ENCODE measurements at regions not wholly inside any gene's neighbourhood (a gene's known extent, or its start where the extent isn't known, plus 50 kb on each side); places are given as distances from the start of the nearest gene placed in this dataset.

GRCh38 chr6:18784794-18785193, 397.6 kb downstream of the RNF144B start:
- Histone ChIP-seq H3K4me1 (ENCODE audit: control insufficient read depth, extremely low read depth, insufficient read depth, low read length) (no peaks in the 10 kb centered on the region), H3K9me1 (replicated peaks; ENCODE audit: control insufficient read depth, extremely low read depth, insufficient read depth, low read length) (no peaks in the 10 kb centered on the region), H3K4me3 (replicated peaks in 1 of 3; ENCODE audit: insufficient read depth in 1 of 3, low read depth in 1 of 3, low read length in 3 of 3) (no peak overlapping the region), H3K79me2 (ENCODE audit: control insufficient read depth, insufficient read depth, low read length) (no peaks in the 10 kb centered on the region), H3K27ac (ENCODE audit: insufficient read depth, low read depth, low read length) (no peak overlapping the region), H4K20me1 (replicated peaks; ENCODE audit: control insufficient read depth, extremely low read depth, insufficient read depth, low read length) (no peaks in the 10 kb centered on the region), H3K27me3 (ENCODE audit: control insufficient read depth in 2 of 2, insufficient read depth in 2 of 2, low read length in 2 of 2) (no peaks in the 10 kb centered on the region), H3K9me3 (replicated peaks; ENCODE audit: control insufficient read depth, insufficient read depth, low read length) (peaks cover 3% of the 10 kb centered on the region), H3K36me3 (ENCODE audit: control insufficient read depth in 2 of 2, extremely low read depth in 1 of 2, insufficient read depth in 2 of 2, low read length in 2 of 2) (no peaks in the 10 kb centered on the region), H2AFZ (ENCODE audit: low read depth, low read length) (no peak overlapping the region), H3K9ac (replicated peaks; ENCODE audit: extremely low read depth, insufficient read depth, low read length) (no peak overlapping the region), H3K4me2 (ENCODE audit: insufficient read depth, low read length) (no peak overlapping the region)
- TF ChIP-seq GATA2 (IDR thresholded peaks at IDR 0.05; ENCODE audit: insufficient read depth, insufficient read length, low read depth, low read length), result no peak
- TF ChIP-seq CTCF (IDR thresholded peaks at IDR 0.05; ENCODE audit: extremely low read depth in 1 of 2, insufficient read depth in 1 of 2, low read depth in 1 of 2, low read length in 2 of 2), result no peak
- CTCF ChIA-PET, result no interaction called here
- intact Hi-C loops (cut with micrococcal nuclease), result no loop called here
- no TSS peak for BruUV-seq (replicated peaks)
- POLR2A ChIA-PET, result no interaction called here
- FAIRE-seq (no peak), DNase-seq (ENCODE audit: low read depth, low spot score) (no peak)
- dilution Hi-C loops (cut with MboI; ENCODE audit: extremely low pct_ligation_motif_present, low sequenced_read_pairs), result no loop called here

GRCh38 chr6:18785810-18786490, 398.8 kb downstream of the RNF144B start:
- intact Hi-C loops (cut with micrococcal nuclease) (no loop called here), dilution Hi-C loops (cut with MboI; ENCODE audit: extremely low pct_ligation_motif_present, low sequenced_read_pairs) (no loop called here)
- DNase-seq (ENCODE audit: low read depth, low spot score), result no peak
- Histone ChIP-seq H3K9me3 (replicated peaks; ENCODE audit: control insufficient read depth, insufficient read depth, low read length) (peaks cover 3% of the 10 kb centered on the region), H3K27ac (ENCODE audit: insufficient read depth, low read depth, low read length) (no peak overlapping the region), H4K20me1 (replicated peaks; ENCODE audit: control insufficient read depth, extremely low read depth, insufficient read depth, low read length) (no peaks in the 10 kb centered on the region), H3K4me1 (ENCODE audit: control insufficient read depth, extremely low read depth, insufficient read depth, low read length) (no peaks in the 10 kb centered on the region), H3K9me1 (replicated peaks; ENCODE audit: control insufficient read depth, extremely low read depth, insufficient read depth, low read length) (no peaks in the 10 kb centered on the region), H3K36me3 (ENCODE audit: control insufficient read depth in 2 of 2, extremely low read depth in 1 of 2, insufficient read depth in 2 of 2, low read length in 2 of 2) (no peaks in the 10 kb centered on the region), H3K79me2 (ENCODE audit: control insufficient read depth, insufficient read depth, low read length) (no peaks in the 10 kb centered on the region), H3K4me3 (replicated peaks in 1 of 3; ENCODE audit: insufficient read depth in 1 of 3, low read depth in 1 of 3, low read length in 3 of 3) (no peak overlapping the region), H3K9ac (replicated peaks; ENCODE audit: extremely low read depth, insufficient read depth, low read length) (no peak overlapping the region), H3K27me3 (ENCODE audit: control insufficient read depth in 2 of 2, insufficient read depth in 2 of 2, low read length in 2 of 2) (no peaks in the 10 kb centered on the region), H3K4me2 (ENCODE audit: insufficient read depth, low read length) (no peak overlapping the region), H2AFZ (ENCODE audit: low read depth, low read length) (no peak overlapping the region)
- CTCF ChIA-PET, result no interaction called here
- no peak for FAIRE-seq
- no peak for TF ChIP-seq GATA2 (IDR thresholded peaks at IDR 0.05; ENCODE audit: insufficient read depth, insufficient read length, low read depth, low read length)
- no peak for TF ChIP-seq POLR2A (IDR thresholded peaks at IDR 0.05; ENCODE audit: low read depth, low read length)
- TF ChIP-seq CTCF (IDR thresholded peaks at IDR 0.05; ENCODE audit: extremely low read depth in 1 of 2, insufficient read depth in 1 of 2, low read depth in 1 of 2, low read length in 2 of 2), result no peak
- TF ChIP-seq JUN (IDR thresholded peaks at IDR 0.05; ENCODE audit: borderline replicate concordance, insufficient read depth, insufficient read length, low read depth), result no peak
- no peak for TF ChIP-seq MAX (IDR thresholded peaks at IDR 0.05; ENCODE audit: insufficient read depth, insufficient read length)
- no peak for TF ChIP-seq EZH2 (IDR thresholded peaks at IDR 0.05; ENCODE audit: borderline replicate concordance, low read depth, low read length, severe bottlenecking)
- no peak for TF ChIP-seq MYC (IDR thresholded peaks at IDR 0.05; ENCODE audit: low read depth, low read length)
- no TSS peak for BruUV-seq (replicated peaks)
- POLR2A ChIA-PET, result no interaction called here

Data from endothelial cell of umbilical vein (primary cell).